ENCODE measurements at regions not wholly inside any gene's neighbourhood (a gene's known extent, or its start where the extent isn't known, plus 50 kb on each side); places are given as distances from the start of the nearest gene placed in this dataset. TPM values are rescaled to one million over a fixed set of nuclear protein-coding genes. Genes with fewer than 3 reads are reported as not detected.

- H3K27ac Mint-ChIP-seq, result no peak overlapping the region
- H3K27me3 Mint-ChIP-seq (ENCODE audit: low read depth), result no peaks in the 10 kb centered on the region
- H3K9me3 Mint-ChIP-seq, result no peaks in the 10 kb centered on the region
- TF ChIP-seq CTCF (IDR thresholded peaks at IDR 0.05; ENCODE audit: unreplicated experiment), result no peak
- no peaks in the 10 kb centered on the region for H3K36me3 Mint-ChIP-seq
- no peak for DNase-seq (ENCODE audit: low spot score in 2 of 2, unreplicated experiment in 2 of 2)
- H3K4me1 Mint-ChIP-seq, result peaks cover 10% of the 10 kb centered on the region
- H3K4me3 Mint-ChIP-seq, result no peak overlapping the region
Observed at GRCh38 chr6:19761121-19761520, 76.0 kb upstream of the ID4 start.

- no peak overlapping the region for H3K4me3 Mint-ChIP-seq
- no peaks in the 10 kb centered on the region for H3K9me3 Mint-ChIP-seq
- H3K36me3 Mint-ChIP-seq, result no peaks in the 10 kb centered on the region
- no peak for DNase-seq (ENCODE audit: low spot score in 2 of 2, unreplicated experiment in 2 of 2)
- no peak overlapping the region for H3K27ac Mint-ChIP-seq
- TF ChIP-seq CTCF (IDR thresholded peaks at IDR 0.05; ENCODE audit: unreplicated experiment), result no peak
- no peaks in the 10 kb centered on the region for H3K4me1 Mint-ChIP-seq
- no peaks in the 10 kb centered on the region for H3K27me3 Mint-ChIP-seq (ENCODE audit: low read depth)
Observed at GRCh38 chr6:19771753-19772336, 65.3 kb upstream of the ID4 start.

GRCh38 chr6:19772891-19773290 is 64.3 kb upstream of the ID4 start:
- no peaks in the 10 kb centered on the region for H3K4me1 Mint-ChIP-seq
- TF ChIP-seq CTCF (IDR thresholded peaks at IDR 0.05; ENCODE audit: unreplicated experiment), result peak; percentile 27
- no peaks in the 10 kb centered on the region for H3K9me3 Mint-ChIP-seq
- no peaks in the 10 kb centered on the region for H3K27me3 Mint-ChIP-seq (ENCODE audit: low read depth)
- no peak overlapping the region for H3K27ac Mint-ChIP-seq
- H3K4me3 Mint-ChIP-seq, result no peak overlapping the region
- DNase-seq (ENCODE audit: low spot score in 2 of 2, unreplicated experiment in 2 of 2), result no peak
- H3K36me3 Mint-ChIP-seq, result no peaks in the 10 kb centered on the region

- Mint-ChIP-seq H3K36me3 (no peaks in the 10 kb centered on the region), H3K4me3 (no peak overlapping the region), H3K27ac (no peak overlapping the region), H3K27me3 (ENCODE audit: low read depth) (no peaks in the 10 kb centered on the region), H3K4me1 (peaks cover 5% of the 10 kb centered on the region), H3K9me3 (peaks cover 8% of the 10 kb centered on the region)
- no peak for DNase-seq (ENCODE audit: low spot score in 2 of 2, unreplicated experiment in 2 of 2)
- no peak for TF ChIP-seq CTCF (IDR thresholded peaks at IDR 0.05; ENCODE audit: unreplicated experiment)
Observed at GRCh38 chr6:19781269-19781668, 55.9 kb upstream of the ID4 start.

GRCh38 chr6:19782588-19782987 is 54.6 kb upstream of the ID4 start:
- TF ChIP-seq CTCF (IDR thresholded peaks at IDR 0.05; ENCODE audit: unreplicated experiment), result no peak
- peaks cover 5% of the 10 kb centered on the region for H3K4me1 Mint-ChIP-seq
- no peak for DNase-seq (ENCODE audit: low spot score in 2 of 2, unreplicated experiment in 2 of 2)
- no peak overlapping the region for H3K4me3 Mint-ChIP-seq
- H3K27me3 Mint-ChIP-seq (ENCODE audit: low read depth), result no peaks in the 10 kb centered on the region
- H3K27ac Mint-ChIP-seq, result no peak overlapping the region
- H3K9me3 Mint-ChIP-seq, result peaks cover 8% of the 10 kb centered on the region
- no peaks in the 10 kb centered on the region for H3K36me3 Mint-ChIP-seq

Small RNAs in the stretch of these regions (microRNA-seq; reads per million reads assigned to microRNA genes)
- not detected for gene MIR548A1
